ENCODE measurements at regions not wholly inside any gene's neighbourhood (a gene's known extent, or its start where the extent isn't known, plus 50 kb on each side); places are given as distances from the start of the nearest gene placed in this dataset.

GRCh38 chr10:62616885-62617590 lies 187.5 kb upstream of the ADO start:
- TF ChIP-seq POLR2A (IDR thresholded peaks at IDR 0.05) (no peak), CTCF (IDR thresholded peaks at IDR 0.05) (no peak)

Data from right lobe of liver (tissue), 4 donors.